ENCODE measurements at regions not wholly inside any gene's neighbourhood (a gene's known extent, or its start where the extent isn't known, plus 50 kb on each side); places are given as distances from the start of the nearest gene placed in this dataset.
"Not testable (repeated sequence)": the region's sequence is repeated elsewhere in the genome, so short reads cannot be mapped to it uniquely, and the experiment has no call there.

GRCh38 chr14:99995700-99996356 is 69.4 kb upstream of the EVL start:
- DNase-seq (ENCODE audit: low read depth): no peak

- no peak for DNase-seq (ENCODE audit: low read depth)
Observed at GRCh38 chr14:99996951-99997571, 68.2 kb upstream of the EVL start.

GRCh38 chr14:100000398-100000797 is 64.8 kb upstream of the EVL start:
- not testable (repeated sequence) for DNase-seq (ENCODE audit: low read depth)

- DNase-seq (ENCODE audit: low read depth): no peak
Observed at GRCh38 chr14:100004392-100004791, 60.8 kb upstream of the EVL start.

- DNase-seq (ENCODE audit: low read depth): no peak
Observed at GRCh38 chr14:100007254-100007653, 58.0 kb upstream of the EVL start.

- DNase-seq (ENCODE audit: low read depth): not testable (repeated sequence)
Observed at GRCh38 chr14:100009802-100010201, 55.4 kb upstream of the EVL start.

GRCh38 chr14:100010679-100011078 is 54.5 kb upstream of the EVL start:
- DNase-seq (ENCODE audit: low read depth): no peak

- no peak for DNase-seq (ENCODE audit: low read depth)
Observed at GRCh38 chr14:100011628-100012325, 53.4 kb upstream of the EVL start.

- DNase-seq (ENCODE audit: low read depth): peak; percentile 78
Observed at GRCh38 chr14:100012478-100013327, 52.5 kb upstream of the EVL start.

- no peak for DNase-seq (ENCODE audit: low read depth)
Observed at GRCh38 chr14:100015251-100015655, 50.0 kb upstream of the EVL start.
